Mesenteric fat pad (tissue), 1 donor: ENCODE measurements at regions not wholly inside any gene's neighbourhood (a gene's known extent, or its start where the extent isn't known, plus 50 kb on each side); places are given as distances from the start of the nearest gene placed in this dataset.
"Not testable (repeated sequence)": the region's sequence is repeated elsewhere in the genome, so short reads cannot be mapped to it uniquely, and the experiment has no call there.

ENCODE experiments used
- DNase-seq: peaks from one replicate; pipeline ENCODE4 v3.0.0-alpha.2; 2020; ENCODE audit warnings: low spot score
- donor health status: DM: yes; HTN: yes; CAD: no.

DNA sequence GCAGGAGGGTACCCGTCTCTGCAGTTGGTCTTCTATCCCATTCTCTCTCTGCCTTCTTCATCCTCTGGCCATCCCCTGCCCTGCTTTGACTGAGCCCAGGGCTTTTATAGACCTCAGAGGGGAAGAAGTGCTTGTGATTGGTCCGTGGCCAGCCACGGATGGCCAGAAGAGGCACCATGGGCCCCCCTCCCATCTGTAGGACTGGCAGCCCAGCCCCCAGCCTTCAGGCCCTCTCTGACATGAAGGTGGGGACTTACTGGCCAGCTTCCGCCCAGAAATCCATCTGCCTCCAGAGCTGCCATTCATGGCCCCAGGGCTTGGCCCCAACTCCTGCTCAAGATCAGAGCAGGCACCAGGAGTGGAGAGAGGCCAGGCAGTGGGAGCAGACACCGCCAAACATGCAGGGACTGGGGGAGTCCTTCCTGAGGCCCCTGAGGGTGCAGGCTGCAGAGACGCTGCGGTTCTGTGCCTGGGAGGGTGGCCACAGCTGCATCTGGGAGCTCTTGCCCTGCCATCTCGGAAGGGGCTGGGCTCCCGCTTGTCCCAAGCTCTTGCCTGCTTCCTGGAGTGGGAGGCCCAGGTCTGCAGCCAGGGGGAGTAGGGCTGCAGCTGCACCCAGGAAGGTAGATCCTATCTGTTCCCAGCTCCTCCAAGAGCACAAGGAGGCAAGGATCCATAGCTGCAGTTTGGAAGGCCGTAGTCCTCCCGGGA lies 698.6 kb upstream of the B3GALT2 start:
- DNase-seq = no peak

DNA sequence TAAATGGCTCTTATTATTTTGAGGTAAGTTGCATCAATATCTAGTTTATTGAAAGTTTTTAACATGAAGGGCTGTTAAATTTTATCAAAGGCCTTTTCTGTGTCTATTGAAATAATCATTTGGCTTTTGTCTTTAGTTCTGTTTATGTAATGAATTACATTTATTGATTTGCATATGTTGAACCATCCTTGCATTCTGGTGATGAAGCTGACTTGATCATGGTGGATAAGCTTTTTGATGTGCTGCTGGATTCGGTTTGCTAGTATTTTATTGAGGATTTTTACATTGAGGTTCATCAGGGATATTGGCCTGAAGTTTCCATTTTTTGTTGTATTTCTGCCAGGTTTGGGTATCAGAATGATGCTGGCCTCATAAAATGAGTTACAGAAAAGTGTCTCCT lies 691.5 kb upstream of the B3GALT2 start:
- DNase-seq = not testable (repeated sequence)

DNA sequence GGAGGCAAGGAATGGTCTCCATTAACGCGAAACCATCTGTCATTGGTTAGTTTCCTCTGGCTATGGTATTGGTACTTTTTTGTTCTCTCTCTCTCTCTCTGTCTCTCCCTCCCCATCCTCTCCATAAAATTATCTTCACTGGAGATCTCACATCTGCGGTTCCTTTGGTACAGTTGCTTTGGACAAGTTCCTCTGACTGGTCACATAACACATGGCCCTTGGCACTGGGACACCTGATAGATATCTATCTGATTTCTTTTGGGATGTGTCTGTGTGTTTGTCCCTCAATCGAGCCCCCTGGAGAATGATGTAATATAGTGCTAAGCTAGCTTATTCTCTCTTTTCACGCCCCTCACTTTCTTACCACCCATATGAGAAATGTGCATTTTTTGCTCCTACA lies 682.0 kb upstream of the B3GALT2 start:
- DNase-seq = no peak

DNA sequence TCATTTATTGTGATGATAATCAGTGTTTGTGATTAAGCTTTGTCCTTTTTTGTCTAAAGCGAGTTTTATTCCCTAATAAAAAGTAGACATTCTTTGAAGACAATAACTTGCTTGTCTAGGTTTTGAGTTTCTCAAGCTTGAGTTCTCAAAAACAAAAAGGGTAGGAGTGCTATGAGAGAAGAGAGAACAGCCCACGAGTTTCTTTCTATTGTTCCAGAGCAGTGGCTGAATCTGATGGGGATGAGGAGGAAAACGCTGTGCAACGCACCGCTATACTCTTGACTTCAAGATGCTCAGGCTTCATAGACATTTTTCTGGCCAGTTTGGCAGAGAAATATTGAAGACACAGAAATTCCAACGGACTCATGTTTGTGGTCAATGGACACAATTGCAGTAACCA lies 669.8 kb upstream of the B3GALT2 start:
- DNase-seq = no peak

DNA sequence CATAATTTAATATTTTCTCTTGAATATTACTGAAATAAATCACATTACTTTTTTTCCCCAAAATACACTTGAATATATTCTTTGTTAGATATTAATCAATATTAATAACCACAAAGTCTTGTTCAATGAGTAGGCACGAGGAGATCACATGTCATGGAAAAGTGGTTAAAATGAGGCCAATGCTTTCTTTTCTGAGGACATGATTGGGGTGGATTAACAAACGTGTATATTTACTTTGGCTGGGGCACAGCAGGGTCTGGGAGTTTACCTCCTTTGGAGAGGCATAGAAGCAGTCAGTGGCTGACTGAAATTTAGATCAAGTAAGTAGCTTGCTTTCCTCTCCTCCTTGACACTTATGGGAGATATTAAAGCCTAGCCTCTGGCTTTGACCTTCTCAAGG lies 664.3 kb upstream of the B3GALT2 start:
- DNase-seq = no peak

DNA sequence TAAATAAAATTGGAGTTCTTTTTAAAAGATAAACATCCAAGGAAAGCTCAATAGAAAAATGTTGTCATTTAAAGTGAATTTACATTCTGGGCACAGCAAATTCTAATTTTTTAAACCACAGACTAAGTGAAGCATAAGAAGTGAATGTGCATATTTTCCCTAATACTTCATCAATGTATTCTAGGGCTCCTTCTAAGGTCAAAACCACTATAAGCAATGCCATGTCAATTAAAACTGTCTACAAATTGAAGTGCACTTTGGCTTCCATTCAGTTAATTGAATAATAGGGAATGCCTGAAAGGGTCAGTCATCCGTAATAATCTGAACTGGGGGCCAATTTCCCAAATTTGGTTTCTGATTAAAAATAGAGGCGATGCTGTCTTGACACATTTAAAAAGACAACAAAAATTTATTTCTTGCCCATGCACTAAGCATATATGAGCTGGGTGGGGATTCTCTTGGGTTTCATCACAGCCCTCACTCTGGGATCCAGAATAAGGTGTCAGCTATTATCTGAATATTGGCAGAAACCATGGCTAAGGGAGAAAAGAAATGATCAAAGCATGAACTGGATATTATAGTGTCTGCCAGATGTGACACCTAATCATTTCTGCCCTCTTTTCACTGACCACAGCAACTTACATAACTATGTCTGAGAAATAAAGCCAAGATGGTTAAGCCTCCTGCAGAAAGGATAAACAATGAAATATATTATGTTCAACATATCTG lies 660.6 kb upstream of the B3GALT2 start:
- DNase-seq = no peak

DNA sequence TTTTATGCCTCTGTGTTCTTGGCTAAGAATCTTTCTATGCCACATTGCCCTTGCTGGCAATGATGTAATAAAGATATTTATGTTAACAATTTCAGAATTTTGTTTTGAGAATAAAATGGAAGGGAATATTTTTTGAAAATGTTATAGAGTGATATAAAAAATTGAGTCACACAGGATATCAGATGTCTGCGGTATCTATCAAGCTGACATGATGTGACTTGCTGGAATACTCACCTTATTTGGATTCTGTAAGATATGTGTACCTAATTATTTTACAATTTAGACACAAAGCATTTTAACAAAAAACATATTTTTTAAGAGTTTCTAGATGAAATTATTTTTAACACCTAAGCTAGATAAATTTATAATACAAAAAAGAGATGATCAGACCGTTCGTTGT lies 660.0 kb upstream of the B3GALT2 start:
- DNase-seq = no peak

DNA sequence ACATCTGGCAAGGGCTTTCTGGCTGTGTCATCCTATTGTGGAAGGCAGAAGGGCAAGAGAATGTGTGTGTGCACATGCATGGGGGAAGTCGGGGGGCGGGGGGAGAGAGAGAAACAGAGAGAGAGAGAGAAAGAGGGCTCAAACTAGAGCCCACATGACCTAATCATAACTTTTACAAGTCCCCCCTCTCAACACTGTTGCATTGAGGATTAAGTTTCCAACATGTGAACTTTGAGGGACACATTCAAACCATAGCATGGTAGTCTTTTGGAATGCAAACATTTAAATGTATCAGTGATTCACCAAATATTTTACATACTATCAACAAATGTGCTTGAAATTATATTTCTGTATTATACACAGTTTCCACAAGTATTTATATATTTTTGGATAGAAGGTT lies 655.4 kb upstream of the B3GALT2 start:
- no peak for DNase-seq

DNA sequence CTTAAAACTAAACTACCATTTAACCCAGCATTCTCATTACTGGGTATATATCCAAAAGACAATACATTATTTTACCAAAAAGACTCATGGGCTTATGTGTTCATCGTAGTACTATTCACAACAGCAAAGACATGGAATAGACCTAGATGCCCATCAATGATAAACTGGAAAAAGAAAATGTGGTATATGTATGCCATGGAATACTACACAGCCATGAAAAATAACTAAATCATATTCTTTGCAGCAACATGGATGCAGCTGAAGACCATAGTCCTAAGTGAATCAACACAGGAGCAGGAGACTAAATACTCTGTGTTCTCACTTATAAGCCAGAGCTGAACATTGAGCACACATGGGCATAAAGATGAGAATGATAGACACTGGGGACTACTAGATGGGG lies 645.1 kb upstream of the B3GALT2 start:
- no peak for DNase-seq

DNA sequence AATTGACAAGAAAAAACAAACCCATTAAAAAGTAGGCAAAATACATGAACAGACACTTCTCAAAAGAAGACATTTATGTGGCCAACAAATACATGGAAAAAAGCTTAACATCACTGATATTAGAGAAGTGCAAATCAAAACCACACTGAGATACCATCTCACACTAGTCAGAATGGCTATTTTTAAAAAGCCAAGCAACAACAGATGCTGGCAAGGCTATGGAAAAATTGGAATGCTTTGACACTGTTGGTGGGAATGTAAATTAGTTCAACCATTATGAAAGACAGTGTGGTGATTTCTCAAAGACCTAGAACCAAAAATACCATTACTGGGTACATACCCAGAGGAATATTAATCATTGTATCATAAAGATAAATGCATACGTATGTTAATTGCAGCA lies 641.1 kb upstream of the B3GALT2 start:
- DNase-seq = no peak

DNA sequence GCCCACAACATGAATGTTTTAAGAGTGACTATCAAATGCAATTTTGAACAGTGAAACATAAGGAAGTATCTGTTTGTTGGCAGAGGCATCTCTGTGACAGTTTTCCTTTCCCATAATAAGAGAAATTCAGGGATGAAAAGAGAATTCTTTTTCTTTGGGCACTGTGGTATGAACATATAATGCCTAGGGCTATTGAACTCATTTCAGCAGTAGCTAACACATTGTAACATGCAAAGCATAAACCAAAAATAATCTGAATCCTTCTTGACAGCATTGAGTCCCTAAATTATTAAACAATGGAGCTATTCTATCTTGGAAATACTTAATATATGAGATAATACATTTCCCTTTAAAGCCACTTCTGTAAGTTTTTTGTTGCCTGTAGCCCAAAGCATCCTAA lies 633.0 kb upstream of the B3GALT2 start:
- no peak for DNase-seq

DNA sequence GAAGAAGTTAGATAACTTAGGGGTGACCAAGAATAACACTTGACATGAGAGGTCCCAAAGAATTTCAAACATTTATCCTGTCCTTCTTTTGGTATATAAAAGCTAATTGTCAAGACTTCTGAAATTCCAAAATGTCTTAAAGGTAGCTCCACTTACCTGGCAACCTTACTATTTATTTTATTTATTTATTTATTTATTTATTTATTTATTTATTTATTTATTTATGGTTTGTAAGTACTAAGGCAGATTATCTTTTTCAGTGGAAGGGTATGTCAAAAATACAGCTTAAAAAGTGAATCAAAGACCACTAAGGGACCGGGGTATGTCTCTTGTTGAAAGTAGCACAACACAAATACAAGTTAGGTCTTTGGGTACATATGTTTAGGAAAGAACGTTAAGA lies 620.8 kb upstream of the B3GALT2 start:
- no peak for DNase-seq

DNA sequence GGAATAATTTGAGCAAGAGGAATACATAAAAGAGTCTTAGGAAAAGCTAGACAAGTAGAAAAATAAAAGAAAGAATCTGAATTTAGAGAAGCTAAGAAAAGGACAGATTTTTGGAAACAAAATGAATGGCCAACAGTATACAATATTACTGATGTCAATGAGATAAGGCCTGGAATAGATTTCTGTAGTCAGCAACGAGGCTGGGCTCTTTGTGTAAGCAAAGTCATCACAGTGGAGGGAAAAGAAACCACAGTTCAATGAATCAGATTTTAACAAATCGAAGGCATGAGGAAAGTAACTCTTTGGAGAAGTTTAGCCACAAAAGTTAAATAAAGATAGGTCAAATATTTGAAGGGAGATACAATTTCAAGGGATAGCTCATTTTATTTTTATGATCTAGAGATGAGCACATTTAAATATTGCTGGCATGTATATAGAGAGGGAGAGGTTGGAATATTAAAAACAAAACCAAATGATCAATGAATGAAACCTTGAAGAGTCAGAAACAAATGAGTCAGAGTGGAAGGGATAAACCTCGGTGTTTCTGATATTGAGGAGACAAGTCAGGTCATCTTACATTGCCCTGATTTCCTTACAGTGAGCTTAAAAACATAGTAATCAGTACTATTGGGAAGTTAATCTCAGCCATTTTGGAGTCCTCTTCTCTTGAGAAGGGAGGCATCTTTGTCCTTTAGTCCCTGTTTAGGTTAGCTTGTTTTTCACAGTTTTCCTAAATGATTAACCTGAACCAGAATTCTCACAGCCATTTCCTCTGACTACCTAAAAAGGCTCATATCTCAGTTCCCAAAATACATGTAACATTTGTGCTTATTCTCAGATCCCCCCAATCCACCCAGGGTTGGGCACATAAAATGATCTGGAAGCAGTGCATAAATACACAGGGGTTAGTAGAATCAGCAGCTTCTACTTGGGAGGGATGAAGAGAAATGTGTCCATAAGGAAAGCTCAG lies 620.0 kb upstream of the B3GALT2 start:
- no peak for DNase-seq

DNA sequence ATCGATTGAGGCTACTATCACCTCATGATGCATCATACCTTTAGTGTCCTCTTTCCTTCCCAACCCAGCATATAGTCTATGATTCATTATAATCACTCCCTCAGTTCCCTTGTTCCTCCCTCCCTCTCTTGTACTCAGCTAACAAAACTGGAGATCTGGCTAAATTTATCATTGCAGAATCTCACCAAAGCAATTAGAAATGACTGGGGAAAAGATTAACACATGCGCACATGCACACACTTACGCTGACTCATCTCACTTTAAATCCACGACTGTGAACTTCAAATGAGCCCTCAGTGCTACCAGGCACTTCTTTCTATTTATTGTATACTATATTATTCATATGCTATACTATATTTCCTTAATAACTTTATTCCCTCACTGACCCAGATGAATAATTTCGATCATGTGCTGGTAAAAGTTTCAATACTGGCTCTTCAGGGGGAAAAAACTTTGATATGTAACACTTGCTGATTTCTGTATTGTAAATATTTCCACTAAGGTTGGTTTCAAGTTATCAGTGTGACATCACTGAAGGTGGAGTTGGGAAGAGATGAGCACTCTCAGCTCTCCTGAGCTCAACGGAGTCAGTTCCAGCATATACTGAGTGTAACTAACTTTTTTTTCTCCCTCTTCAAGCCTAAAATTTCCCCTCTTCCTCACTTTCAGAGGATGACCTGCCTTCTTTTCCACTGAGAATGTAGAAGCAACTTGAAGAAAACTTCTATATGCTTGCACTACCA lies 613.7 kb upstream of the B3GALT2 start:
- no peak for DNase-seq

DNA sequence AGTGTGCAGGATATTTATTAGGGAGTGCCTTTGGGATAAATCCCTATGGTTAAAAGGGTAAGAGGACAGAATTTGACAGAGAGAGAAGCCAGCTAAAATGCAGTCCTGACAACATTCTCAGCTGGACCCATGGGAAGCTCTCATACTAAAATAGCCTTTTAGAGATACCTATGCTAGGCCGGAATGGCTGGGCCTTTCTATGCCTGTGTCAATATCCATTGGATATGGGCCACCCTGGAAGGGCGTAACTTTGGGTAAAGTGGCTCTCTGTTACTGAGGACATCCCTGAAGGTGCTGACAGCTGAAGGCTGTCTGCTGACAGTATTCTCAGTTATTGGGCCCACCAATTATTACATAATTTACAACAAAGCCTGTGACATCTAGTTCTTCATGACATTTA lies 613.0 kb upstream of the B3GALT2 start:
- no peak for DNase-seq

DNA sequence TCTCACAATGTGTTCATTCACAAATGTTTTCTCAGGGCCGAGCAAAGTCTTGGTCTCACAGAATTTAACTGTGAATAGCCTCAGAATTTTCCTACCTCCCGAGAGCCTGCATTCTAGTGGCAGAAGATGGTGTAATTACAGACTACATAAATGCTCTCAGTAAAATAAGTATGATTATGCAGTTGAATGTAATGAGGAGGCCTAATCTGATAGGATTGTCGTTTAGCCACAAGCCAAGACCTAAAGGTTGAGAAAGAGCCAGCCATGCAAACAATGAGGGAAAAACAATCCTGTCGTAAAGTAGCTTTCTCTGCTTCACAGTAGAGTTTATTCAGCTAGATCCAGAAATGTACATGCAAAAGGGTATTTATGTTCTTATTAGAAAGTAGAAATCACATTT lies 607.8 kb upstream of the B3GALT2 start:
- DNase-seq = no peak

DNA sequence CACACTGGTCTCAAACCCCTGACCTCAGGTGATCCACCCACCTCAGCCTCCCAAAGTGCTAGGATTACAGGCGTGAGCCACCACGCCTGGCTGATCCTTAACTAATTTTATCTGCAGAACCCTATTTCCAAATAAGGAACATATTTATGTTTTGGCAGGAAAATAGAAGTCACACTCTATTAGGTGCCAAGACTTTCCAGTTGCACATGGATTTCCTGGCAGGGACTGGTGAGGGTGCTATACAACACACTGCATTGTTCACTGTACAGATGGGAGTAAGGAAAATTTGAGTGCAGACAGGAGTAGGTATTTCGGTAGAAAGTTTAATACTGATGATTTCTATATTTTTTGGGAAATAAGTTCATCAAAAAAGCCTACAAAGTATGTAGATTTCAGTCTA lies 605.3 kb upstream of the B3GALT2 start:
- no peak for DNase-seq

DNA sequence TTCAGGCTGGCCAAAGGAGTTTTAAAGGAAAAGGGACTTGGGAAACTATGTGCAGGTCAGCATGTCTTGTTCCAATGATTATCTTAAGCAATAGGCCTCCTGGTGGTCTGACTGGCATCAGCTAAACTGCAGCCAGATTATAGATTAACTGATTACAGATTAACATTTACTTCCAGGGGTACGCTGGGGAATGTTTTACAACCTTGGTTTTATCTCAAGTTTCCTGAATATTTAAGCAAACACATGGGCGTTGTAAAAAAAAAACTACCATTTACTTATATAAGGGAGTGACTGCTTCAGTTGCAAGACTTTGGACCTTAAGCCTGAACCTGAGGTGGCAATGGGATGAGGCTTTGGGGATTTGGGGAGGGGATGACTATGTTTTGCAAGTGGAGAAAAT lies 600.6 kb upstream of the B3GALT2 start:
- no peak for DNase-seq

DNA sequence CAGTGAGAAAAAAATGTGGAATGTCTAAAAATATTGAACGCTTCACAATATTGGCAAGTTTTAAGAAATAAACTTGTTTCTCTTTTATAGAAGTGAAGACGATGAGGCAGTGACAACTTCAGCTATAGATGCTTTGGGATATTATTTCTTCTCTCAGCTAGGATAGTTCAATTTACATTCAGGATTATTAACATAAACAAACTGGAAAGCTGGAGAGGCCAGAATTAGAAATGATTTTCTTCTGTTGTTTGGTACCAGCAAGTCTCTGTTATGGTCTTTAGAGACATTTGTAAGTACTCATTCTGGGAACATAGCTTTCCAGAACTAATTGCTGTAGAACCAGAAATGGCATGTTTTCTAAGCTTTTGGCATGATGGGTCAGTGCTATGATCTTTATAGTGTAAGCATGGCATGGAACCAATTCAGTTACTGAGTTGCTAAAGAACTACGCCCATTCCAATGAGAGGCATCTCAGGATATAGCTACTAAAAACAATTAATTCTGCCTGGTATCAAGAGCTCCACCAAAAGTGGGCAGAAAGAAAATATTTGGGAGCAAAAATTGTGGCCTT lies 599.5 kb upstream of the B3GALT2 start:
- no peak for DNase-seq

DNA sequence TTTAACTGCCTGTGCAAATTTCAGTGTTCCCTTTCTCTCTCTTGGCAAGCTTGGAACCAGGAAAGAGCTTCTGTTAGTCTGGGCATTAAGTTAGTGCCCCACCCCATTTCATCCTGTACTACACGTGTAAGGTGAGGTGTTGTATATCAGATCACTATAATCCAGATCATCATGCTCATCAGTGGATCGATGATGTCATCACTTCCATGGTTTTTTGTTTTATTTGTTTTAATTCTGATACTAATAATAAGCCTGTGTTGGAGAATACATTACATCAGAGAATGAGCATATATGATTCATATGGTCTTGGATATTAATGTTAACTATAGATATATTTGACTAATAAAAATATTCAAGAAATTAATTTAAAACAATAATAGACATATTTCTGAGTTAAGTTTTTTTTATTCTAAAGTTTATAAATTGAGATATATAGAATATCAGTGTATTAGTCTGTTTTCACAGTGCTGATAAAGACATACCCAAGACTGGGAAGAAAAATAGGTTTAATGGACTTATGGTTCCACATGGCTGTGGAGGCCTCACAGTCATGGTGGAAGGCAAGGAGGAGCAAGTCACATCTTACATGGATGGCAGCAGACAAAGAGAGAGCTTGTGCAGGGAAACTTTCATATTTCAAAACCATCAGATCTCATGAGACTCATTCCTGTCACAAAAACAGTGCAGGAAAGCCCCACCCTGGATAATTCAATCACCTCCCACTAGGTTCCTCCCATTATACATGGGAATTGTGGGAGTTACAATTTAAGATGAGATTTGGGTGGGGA lies 588.3 kb upstream of the B3GALT2 start:
- no peak for DNase-seq
